Glutamatergic neuron (in vitro differentiated cells): ENCODE measurements at regions not wholly inside any gene's neighbourhood (a gene's known extent, or its start where the extent isn't known, plus 50 kb on each side); places are given as distances from the start of the nearest gene placed in this dataset.

Experiments
- DNase-seq: peaks from one replicate; pipeline ENCODE4 v3.0.0; 2022
- H3K27ac Mint-ChIP-seq: one replicate; pipeline ENCODE4 v1.8.0; 2020; ENCODE audit warnings: mild to moderate bottlenecking, mixed read lengths, inconsistent platforms; ENCODE audit not compliant: unreplicated experiment
- H3K27me3 Mint-ChIP-seq: one replicate; pipeline ENCODE4 v1.8.0; 2020; ENCODE audit warnings: mild to moderate bottlenecking, moderate library complexity, mixed read lengths, inconsistent platforms; ENCODE audit not compliant: unreplicated experiment
- H3K36me3 Mint-ChIP-seq: one replicate; pipeline ENCODE4 v1.8.0; 2020; ENCODE audit warnings: mild to moderate bottlenecking, mixed read lengths, inconsistent platforms; ENCODE audit not compliant: unreplicated experiment
- H3K4me1 Mint-ChIP-seq: one replicate; pipeline ENCODE4 v1.8.0; 2020; ENCODE audit warnings: mild to moderate bottlenecking, low read depth, mixed read lengths, inconsistent platforms; ENCODE audit not compliant: unreplicated experiment
- H3K4me3 Mint-ChIP-seq: one replicate; pipeline ENCODE4 v1.8.0; 2020; ENCODE audit warnings: mild to moderate bottlenecking, mixed read lengths, inconsistent platforms; ENCODE audit not compliant: unreplicated experiment
- H3K9me3 Mint-ChIP-seq: one replicate; pipeline ENCODE4 v1.8.0; 2020; ENCODE audit warnings: mild to moderate bottlenecking, moderate library complexity, mixed read lengths, inconsistent platforms; ENCODE audit not compliant: unreplicated experiment
- CTCF ChIP-seq: fragments of 200-600 bp; sonication (generic); IDR thresholded peaks from one replicate; pipeline ENCODE4 v1.5.0; 2021; ENCODE audit not compliant: partially characterized antibody, unreplicated experiment

- TF ChIP-seq CTCF: no peak
- no peak for DNase-seq
- no peaks in the 10 kb centered on the region for H3K4me1 Mint-ChIP-seq
- H3K27ac Mint-ChIP-seq: no peak overlapping the region
- H3K9me3 Mint-ChIP-seq: no peaks in the 10 kb centered on the region
- H3K27me3 Mint-ChIP-seq: peaks cover 4% of the 10 kb centered on the region
- H3K4me3 Mint-ChIP-seq: no peak overlapping the region
- H3K36me3 Mint-ChIP-seq: no peaks in the 10 kb centered on the region
Observed at GRCh38 chr3:177545964-177546363, 348.7 kb upstream of the TBL1XR1 start.

DNA sequence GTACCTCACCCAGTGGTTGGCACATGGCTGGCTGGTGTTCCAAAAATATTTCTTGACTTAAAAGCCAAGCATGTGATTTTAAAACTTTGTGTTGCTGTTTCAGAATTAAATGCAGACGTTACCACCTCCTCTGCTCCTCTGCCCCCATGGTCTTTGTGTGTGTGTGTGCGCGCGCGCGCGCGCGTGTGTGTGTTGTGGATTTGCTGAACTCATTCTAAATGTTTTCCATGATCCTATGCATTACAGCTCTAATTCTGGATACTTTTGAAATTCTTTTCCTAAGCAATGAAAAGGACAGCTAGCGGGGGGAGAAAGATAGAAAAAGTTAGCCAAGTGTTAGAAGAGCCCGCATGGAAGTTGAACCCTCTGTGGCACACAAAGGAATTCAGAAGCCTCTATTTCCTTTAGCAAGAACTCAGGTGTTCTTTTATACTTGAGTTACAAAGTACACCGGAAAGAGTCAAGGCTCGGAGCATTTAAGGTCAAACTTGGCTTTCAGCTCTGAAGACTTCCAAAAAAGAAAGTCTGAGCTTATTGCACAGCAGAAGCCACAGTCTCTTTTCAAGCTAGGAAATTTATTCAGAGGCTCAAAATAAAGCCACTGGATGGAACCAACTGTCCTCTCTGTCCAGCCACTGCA lies 350.5 kb upstream of the TBL1XR1 start:
- Mint-ChIP-seq H3K9me3 (no peaks in the 10 kb centered on the region), H3K27me3 (peaks cover 4% of the 10 kb centered on the region), H3K36me3 (no peaks in the 10 kb centered on the region), H3K4me3 (no peak overlapping the region), H3K27ac (no peak overlapping the region), H3K4me1 (no peaks in the 10 kb centered on the region)
- DNase-seq: no peak
- no peak for TF ChIP-seq CTCF

DNA sequence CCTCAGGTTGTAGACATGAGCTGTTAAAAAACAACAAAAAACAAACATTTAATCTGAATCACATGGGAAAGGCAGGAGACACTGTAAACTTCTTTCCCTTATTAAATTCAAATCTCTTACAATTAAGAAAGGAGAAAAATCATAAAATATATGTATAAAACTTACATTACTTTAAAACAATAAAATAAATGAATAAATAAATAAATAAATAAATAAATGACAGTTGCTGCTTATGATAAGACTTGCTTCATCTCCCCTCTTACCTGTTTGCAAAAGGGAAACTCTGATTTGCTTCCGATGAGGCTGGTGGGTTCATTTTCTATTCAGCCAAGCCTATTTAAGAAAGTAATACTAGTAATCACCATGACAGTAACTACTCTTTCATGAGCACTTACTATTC lies 353.4 kb upstream of the TBL1XR1 start:
- Mint-ChIP-seq H3K4me1 (peaks cover 6% of the 10 kb centered on the region), H3K27me3 (peaks cover 4% of the 10 kb centered on the region), H3K27ac (no peak overlapping the region), H3K9me3 (no peaks in the 10 kb centered on the region), H3K4me3 (no peak overlapping the region), H3K36me3 (no peaks in the 10 kb centered on the region)
- no peak for DNase-seq
- TF ChIP-seq CTCF: no peak

DNA sequence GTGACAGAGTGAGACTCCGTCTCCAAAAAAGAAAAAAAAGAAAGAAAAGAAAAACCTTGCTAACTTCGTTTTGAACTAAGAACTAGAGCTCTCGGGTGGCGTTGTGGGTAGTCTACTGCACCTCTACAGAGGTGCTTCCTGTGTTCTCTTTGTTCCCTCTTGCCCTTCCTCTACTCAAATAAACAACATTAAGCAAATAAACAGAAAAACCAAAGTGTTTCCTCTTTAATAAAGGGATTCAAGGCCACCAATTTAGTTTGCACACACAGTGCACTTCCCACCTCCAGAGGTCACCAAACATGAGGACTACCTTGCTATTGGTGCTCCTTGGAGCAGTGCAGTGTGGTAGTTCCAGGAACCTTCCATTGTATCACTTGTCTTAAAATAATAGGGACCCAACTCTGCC lies 354.2 kb upstream of the TBL1XR1 start:
- no peak for TF ChIP-seq CTCF
- no peaks in the 10 kb centered on the region for H3K36me3 Mint-ChIP-seq
- DNase-seq: no peak
- H3K27ac Mint-ChIP-seq: no peak overlapping the region
- peaks cover 7% of the 10 kb centered on the region for H3K4me1 Mint-ChIP-seq
- peaks cover 4% of the 10 kb centered on the region for H3K27me3 Mint-ChIP-seq
- H3K4me3 Mint-ChIP-seq: no peak overlapping the region
- H3K9me3 Mint-ChIP-seq: peaks cover 1% of the 10 kb centered on the region

DNA sequence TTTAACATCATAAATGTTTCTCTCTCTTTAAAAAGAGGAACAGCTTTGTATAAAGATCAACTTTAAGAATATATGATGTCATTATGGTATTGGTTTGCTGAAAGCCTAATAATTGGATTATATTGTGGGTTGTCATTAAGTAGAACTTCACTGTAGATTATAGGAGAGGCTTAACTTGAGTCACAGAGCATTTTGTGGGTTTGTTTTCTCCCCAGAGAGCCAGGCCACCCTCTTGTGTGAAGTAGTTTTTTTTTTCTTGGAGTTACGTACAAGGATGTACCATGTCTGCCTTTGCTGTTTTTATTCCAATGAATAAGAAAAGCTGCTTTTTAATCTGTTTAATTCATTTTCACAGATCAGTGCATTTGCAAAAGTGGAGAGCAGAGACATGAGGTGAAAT lies 354.8 kb upstream of the TBL1XR1 start:
- Mint-ChIP-seq H3K27ac (no peak overlapping the region), H3K36me3 (no peaks in the 10 kb centered on the region), H3K27me3 (peaks cover 4% of the 10 kb centered on the region), H3K4me3 (no peak overlapping the region), H3K9me3 (peaks cover 1% of the 10 kb centered on the region), H3K4me1 (peaks cover 7% of the 10 kb centered on the region)
- no peak for TF ChIP-seq CTCF
- no peak for DNase-seq
